Spleen (tissue), 11 donors: ENCODE measurements at regions not wholly inside any gene's neighbourhood (a gene's known extent, or its start where the extent isn't known, plus 50 kb on each side); places are given as distances from the start of the nearest gene placed in this dataset.

ENCODE experiments used
- DNase-seq: peaks from one replicate; pipeline ENCODE4 v3.0.0-alpha.2; 2020
- H3K27ac ChIP-seq, 8 donors: fragments of 200-600 bp; sonication (generic) in 7 of 8; 1 replicate in 4 of 8; 2 replicates in 4 of 8; pipeline versions ENCODE4 v1.5.0 to v1.8.0; 2016 to 2021; ENCODE audit warnings: inconsistent platforms in 4 of 8, mild to moderate bottlenecking in 4 of 8, moderate library complexity in 1 of 8
- H3K27me3 ChIP-seq, 7 donors: fragments of 200-600 bp; sonication (generic) in 6 of 7; replicated peaks in 1 of 7; 1 replicate in 4 of 7; 2 replicates in 3 of 7; pipeline versions ENCODE4 v1.5.0 to v1.8.0; 2016 to 2021; ENCODE audit warnings: inconsistent platforms in 3 of 7, mild to moderate bottlenecking in 1 of 7
- H3K36me3 ChIP-seq, 6 donors: fragments of 200-600 bp; sonication (generic) in 5 of 6; 1 replicate in 4 of 6; 2 replicates in 2 of 6; pipeline versions ENCODE4 v1.5.0 to v1.8.0; 2016 to 2021; ENCODE audit warnings: inconsistent platforms in 2 of 6
- H3K4me1 ChIP-seq, 6 donors: fragments of 200-600 bp; sonication (generic) in 5 of 6; 1 replicate in 3 of 6; 2 replicates in 3 of 6; pipeline versions ENCODE4 v1.5.0 to v1.8.0; 2016 to 2021; ENCODE audit warnings: inconsistent platforms in 3 of 6
- H3K4me3 ChIP-seq, 8 donors: fragments of 200-600 bp; sonication (generic) in 7 of 8; 1 replicate in 4 of 8; 2 replicates in 4 of 8; pipeline versions ENCODE4 v1.5.0 to v1.8.0; 2016 to 2021; ENCODE audit warnings: inconsistent platforms in 4 of 8, mild to moderate bottlenecking in 4 of 8, moderate library complexity in 2 of 8
- H3K9me3 ChIP-seq, 8 donors: fragments of 200-600 bp; sonication (generic) in 7 of 8; 1 replicate in 4 of 8; 2 replicates in 4 of 8; pipeline versions ENCODE4 v1.5.0 to v1.8.0; 2016 to 2021; ENCODE audit warnings: inconsistent platforms in 4 of 8
- POLR2A ChIP-seq, 3 donors: fragments of 450-650 bp; IDR thresholded peaks; one replicate each; pipeline ENCODE4 v1.5.1; 2017; ENCODE audit warnings: antibody characterized with exemption in 3 of 3, mild to moderate bottlenecking in 1 of 3
- POLR2AphosphoS5 ChIP-seq, 3 donors: sonication (generic); formaldehyde crosslinking; IDR thresholded peaks; one replicate each; pipeline ENCODE4 v1.5.1; 2017; ENCODE audit warnings: antibody characterized with exemption in 3 of 3
- WGBS, 5 donors: extraction: QIAGEN DNeasy Blood & Tissue Kit in 3 of 5; methylation state at CpG; one replicate each; pipeline versions ENCODE4 v1.1.5 to v1.1.7; 2013 to 2018; 5-methylcytosine and 5-hydroxymethylcytosine counted together
- intact Hi-C: fragments of 100-400 bp; cut with DNase I; formaldehyde crosslinking; loops from one replicate; pipeline ENCODE4 v1.15.0; 2023; ENCODE audit warnings: low total_unique reads
- TF ChIP-seq, protein P1 (sequence below), 11 experiments: fragments of 200-600 bp in 7 of 11; fragments of 450-650 bp in 4 of 11; sonication (generic) in 4 of 11; IDR thresholded peaks in 8 of 11; conservative IDR thresholded peaks in 3 of 11; 1 replicate in 7 of 11; 2 replicates in 4 of 11; pipeline versions ENCODE4 v1.4.0 to v1.8.0; 2016 to 2021; ENCODE audit warnings: antibody characterized with exemption in 11 of 11, inconsistent platforms in 4 of 11, mild to moderate bottlenecking in 1 of 11
- donor health status: healthy with polysubstance abuse.
- donor health status: DM: no; HTN: no; CAD: no; lungs with moderate emphysema.
- donor health status: DM: no; HTN: no; CAD: no.
- donor health status: Bipolar disorder and iron deficiency.
- donor health status: healthy.
- donor health status: DM: no; HTN: no; CAD: no.
- donor health status: DM: yes; HTN: yes; CAD: no.

DNA sequence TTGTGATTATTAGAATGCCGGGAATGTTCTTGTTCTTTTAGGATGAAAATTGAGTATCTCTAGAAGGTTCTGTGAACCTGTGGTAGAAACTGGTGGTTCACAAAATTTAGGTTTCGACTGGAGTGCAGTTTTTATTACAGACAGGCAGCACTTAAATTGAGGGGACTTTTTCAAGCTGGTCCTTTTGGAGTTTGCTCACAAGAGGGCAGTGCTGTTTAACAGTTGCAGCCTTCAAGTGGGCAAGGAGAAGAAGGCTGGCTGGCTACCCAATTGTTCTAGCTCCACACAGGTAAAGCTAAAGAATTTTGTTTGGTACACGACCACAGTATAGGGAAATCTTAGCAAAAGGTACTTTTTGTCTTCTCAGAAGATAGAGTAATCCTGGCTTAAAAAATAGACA, 233.6 kb downstream of the SNX13 start:
- peaks cover 0 to 4% (median 0%) of the 10 kb centered on the region in 6 donors for H3K4me1 ChIP-seq
- no peak overlapping the region for H3K4me3 ChIP-seq
- H3K36me3 ChIP-seq: no peaks in the 10 kb centered on the region
- WGBS, 5 donors: 13 to 29% (median 22%) methylated on average over 3 of the region's 3 CpGs
- DNase-seq: no peak
- H3K27ac ChIP-seq: no peak overlapping the region
- no peak for TF ChIP-seq POLR2A (IDR thresholded peaks at IDR 0.05)
- TF ChIP-seq, protein P1, sequence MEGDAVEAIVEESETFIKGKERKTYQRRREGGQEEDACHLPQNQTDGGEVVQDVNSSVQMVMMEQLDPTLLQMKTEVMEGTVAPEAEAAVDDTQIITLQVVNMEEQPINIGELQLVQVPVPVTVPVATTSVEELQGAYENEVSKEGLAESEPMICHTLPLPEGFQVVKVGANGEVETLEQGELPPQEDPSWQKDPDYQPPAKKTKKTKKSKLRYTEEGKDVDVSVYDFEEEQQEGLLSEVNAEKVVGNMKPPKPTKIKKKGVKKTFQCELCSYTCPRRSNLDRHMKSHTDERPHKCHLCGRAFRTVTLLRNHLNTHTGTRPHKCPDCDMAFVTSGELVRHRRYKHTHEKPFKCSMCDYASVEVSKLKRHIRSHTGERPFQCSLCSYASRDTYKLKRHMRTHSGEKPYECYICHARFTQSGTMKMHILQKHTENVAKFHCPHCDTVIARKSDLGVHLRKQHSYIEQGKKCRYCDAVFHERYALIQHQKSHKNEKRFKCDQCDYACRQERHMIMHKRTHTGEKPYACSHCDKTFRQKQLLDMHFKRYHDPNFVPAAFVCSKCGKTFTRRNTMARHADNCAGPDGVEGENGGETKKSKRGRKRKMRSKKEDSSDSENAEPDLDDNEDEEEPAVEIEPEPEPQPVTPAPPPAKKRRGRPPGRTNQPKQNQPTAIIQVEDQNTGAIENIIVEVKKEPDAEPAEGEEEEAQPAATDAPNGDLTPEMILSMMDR (IDR thresholded peaks at IDR 0.05 in 8 of 11, conservative IDR thresholded peaks at IDR 0.05 in 3 of 11): peak in 7 of 11 experiments; percentile 29 to 57 (median 38)
- intact Hi-C loops: no loop called here
- H3K9me3 ChIP-seq: no peaks in the 10 kb centered on the region
- no peaks in the 10 kb centered on the region for H3K27me3 ChIP-seq

- H3K4me1 ChIP-seq: peaks cover 0 to 4% (median 0%) of the 10 kb centered on the region in 6 donors
- intact Hi-C loops: no loop called here
- H3K36me3 ChIP-seq: no peaks in the 10 kb centered on the region
- WGBS, 5 donors: 70 to 91% (median 72%) methylated on average over 1 of the region's 1 CpG
- H3K27ac ChIP-seq: no peak overlapping the region
- H3K4me3 ChIP-seq: no peak overlapping the region
- no peaks in the 10 kb centered on the region for H3K9me3 ChIP-seq
- TF ChIP-seq POLR2AphosphoS5 (IDR thresholded peaks at IDR 0.05) (no peak), POLR2A (IDR thresholded peaks at IDR 0.05) (no peak)
- TF ChIP-seq, protein P1 (IDR thresholded peaks at IDR 0.05 in 8 of 11, conservative IDR thresholded peaks at IDR 0.05 in 3 of 11): no peak
- H3K27me3 ChIP-seq: no peaks in the 10 kb centered on the region
- DNase-seq: no peak
These were observed 231.2 kb downstream of the SNX13 start for GRCh38 chr7:17709127-17709526.

DNA sequence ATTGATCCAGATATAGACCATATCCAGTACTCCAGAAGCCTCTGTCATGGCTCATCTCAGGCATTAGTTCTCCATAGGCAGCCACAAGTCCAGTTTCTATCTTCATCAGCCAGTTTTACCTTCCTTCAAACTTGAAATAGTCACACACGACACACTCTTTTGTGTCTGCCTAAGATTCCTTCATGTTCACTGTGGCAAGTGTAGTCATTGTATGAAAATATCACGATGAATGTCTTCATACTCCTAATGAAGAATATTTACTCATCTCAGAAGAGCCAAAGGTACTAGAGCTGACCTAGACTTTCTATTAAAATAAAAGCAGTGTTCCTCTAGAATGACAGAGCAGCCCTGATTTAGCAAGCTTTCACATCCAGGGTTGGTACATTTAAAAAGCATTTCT, 230.7 kb downstream of the SNX13 start:
- H3K36me3 ChIP-seq: no peaks in the 10 kb centered on the region
- no peak for DNase-seq
- H3K4me3 ChIP-seq: no peak overlapping the region
- peaks cover 0 to 4% (median 0%) of the 10 kb centered on the region in 6 donors for H3K4me1 ChIP-seq
- intact Hi-C loops: no loop called here
- no peak for TF ChIP-seq POLR2AphosphoS5 (IDR thresholded peaks at IDR 0.05)
- TF ChIP-seq, protein P1 (IDR thresholded peaks at IDR 0.05 in 8 of 11, conservative IDR thresholded peaks at IDR 0.05 in 3 of 11): no peak
- TF ChIP-seq POLR2A (IDR thresholded peaks at IDR 0.05): no peak
- H3K27me3 ChIP-seq: no peaks in the 10 kb centered on the region
- no peaks in the 10 kb centered on the region for H3K9me3 ChIP-seq
- WGBS, 5 donors: 73 to 89% (median 86%) methylated on average over 2 of the region's 2 CpGs
- H3K27ac ChIP-seq: no peak overlapping the region

DNA sequence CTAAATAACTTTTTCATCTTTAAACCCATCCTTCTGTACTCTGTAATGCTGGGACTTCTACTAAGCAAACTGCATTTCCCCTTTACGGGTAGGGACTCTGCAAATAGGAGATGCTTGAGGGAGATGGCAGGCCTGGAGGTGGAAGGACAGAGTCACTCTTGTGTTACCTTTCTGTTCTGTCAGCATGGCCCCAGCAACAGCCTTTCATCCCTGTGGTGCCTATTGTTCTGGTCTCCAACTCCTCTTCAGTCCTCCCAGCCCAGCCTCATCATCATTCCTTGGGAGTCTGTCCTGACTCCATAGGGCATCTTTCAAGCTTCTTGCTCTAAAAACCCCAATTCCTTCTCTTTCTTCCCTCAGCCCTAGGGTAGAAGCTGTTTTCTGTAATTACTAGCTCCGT, 230.0 kb downstream of the SNX13 start:
- peaks cover 0 to 4% (median 0%) of the 10 kb centered on the region in 6 donors for H3K4me1 ChIP-seq
- H3K27me3 ChIP-seq: no peaks in the 10 kb centered on the region
- WGBS, 5 donors: 81 to 93% (median 86%) methylated on average over 2 of the region's 2 CpGs
- DNase-seq: no peak
- H3K27ac ChIP-seq: no peak overlapping the region
- TF ChIP-seq POLR2AphosphoS5 (IDR thresholded peaks at IDR 0.05) (no peak), POLR2A (IDR thresholded peaks at IDR 0.05) (no peak)
- TF ChIP-seq, protein P1 (IDR thresholded peaks at IDR 0.05 in 8 of 11, conservative IDR thresholded peaks at IDR 0.05 in 3 of 11): no peak
- H3K36me3 ChIP-seq: no peaks in the 10 kb centered on the region
- no peaks in the 10 kb centered on the region for H3K9me3 ChIP-seq
- intact Hi-C loops: no loop called here
- H3K4me3 ChIP-seq: no peak overlapping the region
